Mesothelial cell of epicardium (in vitro differentiated cells): ENCODE measurements at regions not wholly inside any gene's neighbourhood (a gene's known extent, or its start where the extent isn't known, plus 50 kb on each side); places are given as distances from the start of the nearest gene placed in this dataset.

Experiments
- DNase-seq, 2 experiments: peaks; one replicate each; pipeline ENCODE4 v3.0.0; 2021; ENCODE audit warnings: low spot score in 2 of 2; ENCODE audit not compliant: unreplicated experiment in 2 of 2
- H3K27ac Mint-ChIP-seq: 2 replicates; pipeline ENCODE4 v1.8.0; 2021; ENCODE audit warnings: mixed read lengths
- H3K27me3 Mint-ChIP-seq: 2 replicates; pipeline ENCODE4 v1.8.0; 2021; ENCODE audit warnings: low read depth, mixed read lengths
- H3K36me3 Mint-ChIP-seq: 2 replicates; pipeline ENCODE4 v1.8.0; 2021; ENCODE audit warnings: mixed read lengths
- H3K4me1 Mint-ChIP-seq: 2 replicates; pipeline ENCODE4 v1.8.0; 2021; ENCODE audit warnings: mixed read lengths
- H3K4me3 Mint-ChIP-seq: 2 replicates; pipeline ENCODE4 v1.8.0; 2021; ENCODE audit warnings: mild to moderate bottlenecking, moderate library complexity, mixed read lengths
- H3K9me3 Mint-ChIP-seq: 2 replicates; pipeline ENCODE4 v1.8.0; 2021; ENCODE audit warnings: mixed read lengths
- CTCF ChIP-seq: fragments of 200-600 bp; sonication (generic); IDR thresholded peaks from one replicate; pipeline ENCODE4 v1.5.0; 2021; ENCODE audit warnings: antibody characterized with exemption; ENCODE audit not compliant: unreplicated experiment

- H3K4me1 Mint-ChIP-seq, result peaks cover 28% of the 10 kb centered on the region
- no peak for DNase-seq
- peaks cover under 1% of the 10 kb centered on the region for H3K27me3 Mint-ChIP-seq
- no peaks in the 10 kb centered on the region for H3K9me3 Mint-ChIP-seq
- no peak overlapping the region for H3K4me3 Mint-ChIP-seq
- H3K27ac Mint-ChIP-seq, result no peak overlapping the region
- no peaks in the 10 kb centered on the region for H3K36me3 Mint-ChIP-seq
- TF ChIP-seq CTCF, result no peak
Observed at GRCh38 chr9:38313421-38313820, 79.1 kb upstream of the ALDH1B1 start.

GRCh38 chr9:38312406-38312805 is 80.1 kb upstream of the ALDH1B1 start:
- no peaks in the 10 kb centered on the region for H3K36me3 Mint-ChIP-seq
- peaks cover 27% of the 10 kb centered on the region for H3K4me1 Mint-ChIP-seq
- no peak overlapping the region for H3K4me3 Mint-ChIP-seq
- H3K27me3 Mint-ChIP-seq, result no peaks in the 10 kb centered on the region
- DNase-seq, result no peak
- no peak for TF ChIP-seq CTCF
- no peaks in the 10 kb centered on the region for H3K9me3 Mint-ChIP-seq
- H3K27ac Mint-ChIP-seq, result no peak overlapping the region

- H3K36me3 Mint-ChIP-seq, result no peaks in the 10 kb centered on the region
- no peak overlapping the region for H3K27ac Mint-ChIP-seq
Observed at GRCh38 chr9:38311382-38312270, 80.9 kb upstream of the ALDH1B1 start.

GRCh38 chr9:38309324-38310195 is 82.9 kb upstream of the ALDH1B1 start:
- Mint-ChIP-seq H3K27ac (peak overlapping the region; percentile 76), H3K27me3 (no peaks in the 10 kb centered on the region), H3K36me3 (no peaks in the 10 kb centered on the region), H3K9me3 (peaks cover 4% of the 10 kb centered on the region), H3K4me1 (peaks cover 29% of the 10 kb centered on the region), H3K4me3 (no peak overlapping the region)
- TF ChIP-seq CTCF, result no peak
- no peak for DNase-seq

More at GRCh38 chr9:38311382-38312270, 80.9 kb upstream of the ALDH1B1 start:
- H3K27me3 Mint-ChIP-seq, result no peaks in the 10 kb centered on the region
- TF ChIP-seq CTCF, result no peak
- peaks cover 27% of the 10 kb centered on the region for H3K4me1 Mint-ChIP-seq
- no peak overlapping the region for H3K4me3 Mint-ChIP-seq
- no peak for DNase-seq
- H3K9me3 Mint-ChIP-seq, result no peaks in the 10 kb centered on the region

- H3K4me1 Mint-ChIP-seq, result peaks cover 29% of the 10 kb centered on the region
- H3K27ac Mint-ChIP-seq, result no peak overlapping the region
- H3K9me3 Mint-ChIP-seq, result peaks cover 4% of the 10 kb centered on the region
Observed at GRCh38 chr9:38308136-38308535, 84.4 kb upstream of the ALDH1B1 start.

More at GRCh38 chr9:38308136-38308535, 84.4 kb upstream of the ALDH1B1 start:
- no peak for TF ChIP-seq CTCF
- Mint-ChIP-seq H3K36me3 (no peaks in the 10 kb centered on the region), H3K27me3 (no peaks in the 10 kb centered on the region), H3K4me3 (no peak overlapping the region)
- no peak for DNase-seq
